ENCODE measurements at regions not wholly inside any gene's neighbourhood (a gene's known extent, or its start where the extent isn't known, plus 50 kb on each side); places are given as distances from the start of the nearest gene placed in this dataset.

DNA sequence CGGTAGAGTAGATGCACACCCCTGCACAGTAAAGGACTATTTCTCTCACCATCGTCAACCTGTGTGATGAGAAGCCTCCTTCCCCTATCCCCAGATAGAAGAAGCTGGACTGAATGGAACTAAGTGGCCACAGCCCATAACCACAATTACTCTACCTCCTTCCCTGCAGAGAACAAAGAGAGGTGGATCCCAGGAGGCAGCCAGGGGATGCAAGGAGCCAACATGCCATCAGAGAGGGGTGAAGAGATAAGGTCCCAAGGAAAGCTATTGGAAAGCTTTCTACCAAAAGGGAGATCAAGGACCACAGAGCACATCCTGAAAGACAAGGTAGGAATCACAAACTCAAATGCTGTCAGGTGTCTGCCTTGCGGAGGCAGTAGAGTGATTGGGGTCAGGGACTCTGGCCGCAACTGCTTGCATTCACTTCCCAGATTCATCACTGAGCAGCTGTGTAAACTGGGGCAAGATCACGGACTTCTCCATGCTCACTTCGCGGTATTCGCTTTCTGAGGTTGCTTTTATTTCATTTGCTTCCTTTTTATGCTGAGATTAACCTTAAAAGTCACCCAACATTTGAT lies 81.6 kb upstream of the MYO3A start:
- TF ChIP-seq POLR2A (IDR thresholded peaks at IDR 0.05), result no peak
- TF ChIP-seq, protein P1, sequence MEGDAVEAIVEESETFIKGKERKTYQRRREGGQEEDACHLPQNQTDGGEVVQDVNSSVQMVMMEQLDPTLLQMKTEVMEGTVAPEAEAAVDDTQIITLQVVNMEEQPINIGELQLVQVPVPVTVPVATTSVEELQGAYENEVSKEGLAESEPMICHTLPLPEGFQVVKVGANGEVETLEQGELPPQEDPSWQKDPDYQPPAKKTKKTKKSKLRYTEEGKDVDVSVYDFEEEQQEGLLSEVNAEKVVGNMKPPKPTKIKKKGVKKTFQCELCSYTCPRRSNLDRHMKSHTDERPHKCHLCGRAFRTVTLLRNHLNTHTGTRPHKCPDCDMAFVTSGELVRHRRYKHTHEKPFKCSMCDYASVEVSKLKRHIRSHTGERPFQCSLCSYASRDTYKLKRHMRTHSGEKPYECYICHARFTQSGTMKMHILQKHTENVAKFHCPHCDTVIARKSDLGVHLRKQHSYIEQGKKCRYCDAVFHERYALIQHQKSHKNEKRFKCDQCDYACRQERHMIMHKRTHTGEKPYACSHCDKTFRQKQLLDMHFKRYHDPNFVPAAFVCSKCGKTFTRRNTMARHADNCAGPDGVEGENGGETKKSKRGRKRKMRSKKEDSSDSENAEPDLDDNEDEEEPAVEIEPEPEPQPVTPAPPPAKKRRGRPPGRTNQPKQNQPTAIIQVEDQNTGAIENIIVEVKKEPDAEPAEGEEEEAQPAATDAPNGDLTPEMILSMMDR (IDR thresholded peaks at IDR 0.05), result no peak
- TF ChIP-seq EP300 (IDR thresholded peaks at IDR 0.05), result no peak
- TF ChIP-seq POLR2AphosphoS5 (IDR thresholded peaks at IDR 0.05), result no peak
